ENCODE measurements at regions not wholly inside any gene's neighbourhood (a gene's known extent, or its start where the extent isn't known, plus 50 kb on each side); places are given as distances from the start of the nearest gene placed in this dataset.

GRCh38 chr3:117633207-117633606 lies 923.6 kb downstream of the TUSC7 start:
- Histone ChIP-seq H3K4me3 (no peak overlapping the region), H3K9me3 (no peaks in the 10 kb centered on the region), H3K4me1 (no peaks in the 10 kb centered on the region), H3K27ac (no peak overlapping the region), H3K36me3 (no peaks in the 10 kb centered on the region), H3K27me3 (no peaks in the 10 kb centered on the region)
- TF ChIP-seq, protein P1, sequence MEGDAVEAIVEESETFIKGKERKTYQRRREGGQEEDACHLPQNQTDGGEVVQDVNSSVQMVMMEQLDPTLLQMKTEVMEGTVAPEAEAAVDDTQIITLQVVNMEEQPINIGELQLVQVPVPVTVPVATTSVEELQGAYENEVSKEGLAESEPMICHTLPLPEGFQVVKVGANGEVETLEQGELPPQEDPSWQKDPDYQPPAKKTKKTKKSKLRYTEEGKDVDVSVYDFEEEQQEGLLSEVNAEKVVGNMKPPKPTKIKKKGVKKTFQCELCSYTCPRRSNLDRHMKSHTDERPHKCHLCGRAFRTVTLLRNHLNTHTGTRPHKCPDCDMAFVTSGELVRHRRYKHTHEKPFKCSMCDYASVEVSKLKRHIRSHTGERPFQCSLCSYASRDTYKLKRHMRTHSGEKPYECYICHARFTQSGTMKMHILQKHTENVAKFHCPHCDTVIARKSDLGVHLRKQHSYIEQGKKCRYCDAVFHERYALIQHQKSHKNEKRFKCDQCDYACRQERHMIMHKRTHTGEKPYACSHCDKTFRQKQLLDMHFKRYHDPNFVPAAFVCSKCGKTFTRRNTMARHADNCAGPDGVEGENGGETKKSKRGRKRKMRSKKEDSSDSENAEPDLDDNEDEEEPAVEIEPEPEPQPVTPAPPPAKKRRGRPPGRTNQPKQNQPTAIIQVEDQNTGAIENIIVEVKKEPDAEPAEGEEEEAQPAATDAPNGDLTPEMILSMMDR (IDR thresholded peaks at IDR 0.05) = no peak
- TF ChIP-seq POLR2A (IDR thresholded peaks at IDR 0.05) = no peak
- no peak for DNase-seq

DNA sequence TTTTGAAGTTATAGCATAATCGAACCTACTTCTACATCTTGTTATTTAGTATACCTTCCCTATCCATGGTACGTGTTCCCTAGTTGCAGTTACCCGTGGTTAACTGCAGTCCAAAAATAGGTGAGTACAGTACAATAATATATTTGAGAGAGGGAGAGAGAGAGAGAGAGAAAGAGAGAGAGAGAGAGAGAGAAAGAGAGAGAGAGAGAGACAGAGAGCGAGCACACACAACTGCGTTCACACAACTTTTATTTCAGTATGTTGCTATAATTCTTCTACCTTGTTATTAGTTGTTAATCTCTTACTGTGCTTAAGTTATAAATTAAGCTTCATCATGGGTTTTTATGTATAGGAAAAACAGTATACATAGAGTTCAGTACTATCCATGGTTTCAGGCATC lies 928.1 kb downstream of the TUSC7 start:
- no peak for DNase-seq
- Histone ChIP-seq H3K36me3 (no peaks in the 10 kb centered on the region), H3K4me3 (no peak overlapping the region), H3K4me1 (no peaks in the 10 kb centered on the region), H3K27ac (no peak overlapping the region), H3K27me3 (no peaks in the 10 kb centered on the region), H3K9me3 (no peaks in the 10 kb centered on the region)
- TF ChIP-seq, protein P1 (IDR thresholded peaks at IDR 0.05) = no peak
- TF ChIP-seq POLR2A (IDR thresholded peaks at IDR 0.05) = no peak

- DNase-seq = no peak
These were observed 934.6 kb downstream of the TUSC7 start for GRCh38 chr3:117644203-117644602.

GRCh38 chr3:117645561-117646242 lies 936.1 kb downstream of the TUSC7 start:
- Histone ChIP-seq H3K27ac (no peak overlapping the region), H3K9me3 (no peaks in the 10 kb centered on the region), H3K36me3 (no peaks in the 10 kb centered on the region), H3K4me3 (no peak overlapping the region), H3K27me3 (no peaks in the 10 kb centered on the region), H3K4me1 (no peaks in the 10 kb centered on the region)
- no peak for DNase-seq
- no peak for TF ChIP-seq POLR2A (IDR thresholded peaks at IDR 0.05)
- TF ChIP-seq, protein P1 (IDR thresholded peaks at IDR 0.05) = no peak

More at GRCh38 chr3:117644203-117644602, 934.6 kb downstream of the TUSC7 start:
- Histone ChIP-seq H3K9me3 (no peaks in the 10 kb centered on the region), H3K4me3 (no peak overlapping the region), H3K27ac (no peak overlapping the region), H3K27me3 (no peaks in the 10 kb centered on the region), H3K36me3 (no peaks in the 10 kb centered on the region), H3K4me1 (no peaks in the 10 kb centered on the region)
- no peak for TF ChIP-seq POLR2A (IDR thresholded peaks at IDR 0.05)
- TF ChIP-seq, protein P1 (IDR thresholded peaks at IDR 0.05) = no peak

DNA sequence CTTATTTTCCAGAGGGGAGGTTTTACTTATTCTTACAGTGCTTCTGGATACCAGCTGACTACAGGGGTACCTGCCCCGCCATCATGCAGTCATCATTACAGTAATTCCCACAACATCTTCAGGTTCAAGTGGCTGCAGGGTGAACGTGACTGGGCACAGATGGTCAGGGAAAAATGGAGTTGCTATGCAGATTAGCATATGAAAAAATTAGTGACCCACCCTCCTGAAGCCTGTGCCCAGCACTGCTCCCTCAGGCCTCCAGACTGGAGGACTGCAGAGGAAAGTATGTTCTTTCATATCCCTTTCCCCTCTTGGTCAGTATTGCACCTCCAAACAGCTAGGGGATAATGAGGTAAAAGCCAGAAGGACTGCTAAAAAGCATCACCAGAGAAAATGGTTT lies 937.9 kb downstream of the TUSC7 start:
- Histone ChIP-seq H3K27me3 (no peaks in the 10 kb centered on the region), H3K27ac (no peak overlapping the region), H3K4me3 (no peak overlapping the region), H3K36me3 (no peaks in the 10 kb centered on the region), H3K4me1 (no peaks in the 10 kb centered on the region), H3K9me3 (no peaks in the 10 kb centered on the region)
- TF ChIP-seq POLR2A (IDR thresholded peaks at IDR 0.05) = no peak
- TF ChIP-seq, protein P1 (IDR thresholded peaks at IDR 0.05) = no peak
- DNase-seq = no peak

DNA sequence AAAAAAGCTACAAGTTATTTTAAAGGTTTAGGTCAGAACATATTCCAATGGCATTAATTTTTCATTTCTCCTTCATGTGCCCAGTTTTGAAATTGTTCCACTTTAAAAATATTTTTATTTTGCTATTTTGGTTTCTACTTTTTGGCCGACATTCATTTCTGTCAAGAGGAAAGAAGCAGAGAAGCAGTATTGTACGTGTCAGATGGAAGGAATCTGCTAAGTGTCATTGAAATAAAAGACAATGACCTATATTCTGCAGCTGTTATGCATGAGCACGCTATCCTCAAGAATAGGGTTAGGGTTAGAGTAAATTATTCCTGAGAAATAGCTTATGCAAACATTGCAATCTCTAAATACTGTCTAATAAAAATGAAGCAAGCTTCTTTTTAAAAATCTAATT lies 941.7 kb downstream of the TUSC7 start:
- H3K27me3 ChIP-seq = no peaks in the 10 kb centered on the region
- H3K9me3 ChIP-seq = no peaks in the 10 kb centered on the region
- TF ChIP-seq, protein P1 (IDR thresholded peaks at IDR 0.05) = no peak
- TF ChIP-seq POLR2A (IDR thresholded peaks at IDR 0.05) = no peak
- no peak overlapping the region for H3K27ac ChIP-seq
- no peaks in the 10 kb centered on the region for H3K36me3 ChIP-seq
- no peaks in the 10 kb centered on the region for H3K4me1 ChIP-seq
- DNase-seq = no peak
- H3K4me3 ChIP-seq = no peak overlapping the region

Data from Peyer's patch (tissue), 4 donors.